Effector memory CD4-positive, alpha-beta T cell (primary cell): ENCODE measurements at regions not wholly inside any gene's neighbourhood (a gene's known extent, or its start where the extent isn't known, plus 50 kb on each side); places are given as distances from the start of the nearest gene placed in this dataset.

Experiments
- DNase-seq, 3 donors: peaks; one replicate each; pipeline ENCODE4 v3.0.0-alpha.2; 2020
- H3K27ac ChIP-seq: 2 replicates; pipeline ENCODE4 v1.7.0; 2013; ENCODE audit warnings: mild to moderate bottlenecking, low read length, moderate library complexity; ENCODE audit not compliant: insufficient read depth, poor library complexity, severe bottlenecking
- H3K27me3 ChIP-seq: replicated peaks from 2 replicates; pipeline ENCODE4 v1.7.0; 2013; ENCODE audit warnings: mild to moderate bottlenecking, low read length; ENCODE audit not compliant: insufficient read depth, control insufficient read depth, poor library complexity, severe bottlenecking
- H3K36me3 ChIP-seq: 2 replicates; pipeline ENCODE4 v1.7.0; 2013; ENCODE audit warnings: mild to moderate bottlenecking, low read length, moderate library complexity; ENCODE audit not compliant: control insufficient read depth, insufficient read depth
- H3K4me1 ChIP-seq: 2 replicates; pipeline ENCODE4 v1.7.0; 2013; ENCODE audit warnings: low read length, mild to moderate bottlenecking; ENCODE audit not compliant: control insufficient read depth, insufficient read depth, poor library complexity, severe bottlenecking
- H3K4me3 ChIP-seq: 2 replicates; pipeline ENCODE4 v1.7.0; 2013; ENCODE audit warnings: low read length, low read depth, mild to moderate bottlenecking; ENCODE audit not compliant: insufficient read depth, poor library complexity, severe bottlenecking
- H3K9me3 ChIP-seq: 2 replicates; pipeline ENCODE4 v1.7.0; 2013; ENCODE audit warnings: mild to moderate bottlenecking, low read length, moderate library complexity; ENCODE audit not compliant: control insufficient read depth

- no peaks in the 10 kb centered on the region for H3K27me3 ChIP-seq
- no peak overlapping the region for H3K27ac ChIP-seq
- no peak overlapping the region for H3K4me3 ChIP-seq
- no peak for DNase-seq
- no peaks in the 10 kb centered on the region for H3K36me3 ChIP-seq
- no peaks in the 10 kb centered on the region for H3K9me3 ChIP-seq
- H3K4me1 ChIP-seq: no peaks in the 10 kb centered on the region
Observed at GRCh38 chr4:163738521-163738920, 244.0 kb downstream of the TMA16 start.

GRCh38 chr4:163744861-163745260, 250.4 kb downstream of the TMA16 start:
- no peak overlapping the region for H3K4me3 ChIP-seq
- no peaks in the 10 kb centered on the region for H3K27me3 ChIP-seq
- H3K27ac ChIP-seq: no peak overlapping the region
- no peaks in the 10 kb centered on the region for H3K9me3 ChIP-seq
- no peaks in the 10 kb centered on the region for H3K36me3 ChIP-seq
- no peak for DNase-seq
- no peaks in the 10 kb centered on the region for H3K4me1 ChIP-seq

- Histone ChIP-seq H3K27me3 (no peaks in the 10 kb centered on the region), H3K27ac (no peak overlapping the region), H3K9me3 (no peaks in the 10 kb centered on the region), H3K4me3 (no peak overlapping the region), H3K4me1 (no peaks in the 10 kb centered on the region), H3K36me3 (no peaks in the 10 kb centered on the region)
- DNase-seq: no peak
Observed at GRCh38 chr4:163747293-163747692, 252.8 kb downstream of the TMA16 start.

GRCh38 chr4:163747886-163748285, 253.4 kb downstream of the TMA16 start:
- H3K4me3 ChIP-seq: no peak overlapping the region
- no peak overlapping the region for H3K27ac ChIP-seq
- no peaks in the 10 kb centered on the region for H3K9me3 ChIP-seq
- no peaks in the 10 kb centered on the region for H3K4me1 ChIP-seq
- no peaks in the 10 kb centered on the region for H3K27me3 ChIP-seq
- H3K36me3 ChIP-seq: no peaks in the 10 kb centered on the region
- no peak for DNase-seq

- Histone ChIP-seq H3K4me3 (no peak overlapping the region), H3K36me3 (no peaks in the 10 kb centered on the region), H3K9me3 (no peaks in the 10 kb centered on the region), H3K27me3 (no peaks in the 10 kb centered on the region), H3K27ac (no peak overlapping the region), H3K4me1 (no peaks in the 10 kb centered on the region)
- no peak for DNase-seq
Observed at GRCh38 chr4:163748449-163748848, 254.0 kb downstream of the TMA16 start.

- H3K27ac ChIP-seq: no peak overlapping the region
- H3K36me3 ChIP-seq: no peaks in the 10 kb centered on the region
- no peaks in the 10 kb centered on the region for H3K4me1 ChIP-seq
- no peaks in the 10 kb centered on the region for H3K27me3 ChIP-seq
- H3K4me3 ChIP-seq: no peak overlapping the region
- no peak for DNase-seq
- H3K9me3 ChIP-seq: no peaks in the 10 kb centered on the region
Observed at GRCh38 chr4:163755013-163755412, 260.5 kb downstream of the TMA16 start.

- no peak overlapping the region for H3K4me3 ChIP-seq
- H3K4me1 ChIP-seq: no peaks in the 10 kb centered on the region
- no peak overlapping the region for H3K27ac ChIP-seq
- DNase-seq: no peak
- no peaks in the 10 kb centered on the region for H3K27me3 ChIP-seq
- no peaks in the 10 kb centered on the region for H3K36me3 ChIP-seq
- H3K9me3 ChIP-seq: no peaks in the 10 kb centered on the region
Observed at GRCh38 chr4:163757219-163757618, 262.7 kb downstream of the TMA16 start.

GRCh38 chr4:163758032-163758431, 263.5 kb downstream of the TMA16 start:
- Histone ChIP-seq H3K4me1 (no peaks in the 10 kb centered on the region), H3K27me3 (no peaks in the 10 kb centered on the region), H3K27ac (no peak overlapping the region), H3K9me3 (no peaks in the 10 kb centered on the region), H3K36me3 (no peaks in the 10 kb centered on the region), H3K4me3 (no peak overlapping the region)
- no peak for DNase-seq

- no peaks in the 10 kb centered on the region for H3K9me3 ChIP-seq
- no peaks in the 10 kb centered on the region for H3K27me3 ChIP-seq
- no peak overlapping the region for H3K27ac ChIP-seq
- no peaks in the 10 kb centered on the region for H3K36me3 ChIP-seq
- no peak overlapping the region for H3K4me3 ChIP-seq
- H3K4me1 ChIP-seq: no peaks in the 10 kb centered on the region
- DNase-seq: no peak
Observed at GRCh38 chr4:163762741-163763140, 268.3 kb downstream of the TMA16 start.

GRCh38 chr4:163764569-163764968, 270.1 kb downstream of the TMA16 start:
- Histone ChIP-seq H3K9me3 (no peaks in the 10 kb centered on the region), H3K36me3 (no peaks in the 10 kb centered on the region), H3K27me3 (no peaks in the 10 kb centered on the region), H3K4me3 (no peak overlapping the region), H3K27ac (no peak overlapping the region), H3K4me1 (no peaks in the 10 kb centered on the region)
- DNase-seq: no peak

GRCh38 chr4:163768014-163768413, 273.5 kb downstream of the TMA16 start:
- no peak overlapping the region for H3K27ac ChIP-seq
- no peaks in the 10 kb centered on the region for H3K9me3 ChIP-seq
- H3K27me3 ChIP-seq: no peaks in the 10 kb centered on the region
- no peaks in the 10 kb centered on the region for H3K36me3 ChIP-seq
- H3K4me3 ChIP-seq: no peak overlapping the region
- H3K4me1 ChIP-seq: no peaks in the 10 kb centered on the region
- DNase-seq: no peak
